Caco-2 (cell line): ENCODE measurements at regions not wholly inside any gene's neighbourhood (a gene's known extent, or its start where the extent isn't known, plus 50 kb on each side); places are given as distances from the start of the nearest gene placed in this dataset.

ENCODE experiments used
- BruUV-seq: library from RNA; stranded (reverse); fragments of 400-500 nt; replicated peaks from 2 replicates; lab custom pipeline; 2021; lab: Mats Ljungman, UMichigan
- CTCF ChIA-PET: fragments of 300-600 bp; sonication (Branson Sonifier 250); formaldehyde crosslinking; loops from one replicate; lab custom pipeline; 2022; ENCODE audit warnings: antibody characterized with exemption; lab: Charles Lee
- POLR2A ChIA-PET: fragments of 300-600 bp; sonication (Branson Sonifier 250); formaldehyde crosslinking; loops from one replicate; lab custom pipeline; 2022; ENCODE audit warnings: antibody characterized with exemption; lab: Charles Lee
- DNase-seq, 2 experiments: peaks; one replicate each; pipeline versions ENCODE4 v3.0.0 to v3.0.0-alpha.2; 2020 to 2022
- H3K27me3 ChIP-seq: replicated peaks from 2 replicates; pipeline ENCODE4 v1.6.0; 2011; ENCODE audit warnings: low read length; ENCODE audit not compliant: control insufficient read depth, insufficient read depth
- H3K36me3 ChIP-seq: 2 replicates; pipeline ENCODE4 v1.5.1; 2011; ENCODE audit warnings: low read length; ENCODE audit not compliant: control insufficient read depth, insufficient read depth
- H3K4me1 ChIP-seq: fragments of 250-450 bp; sonication (Bioruptor Pico); 2 replicates; pipeline ENCODE4 v1.5.1; 2020; ENCODE audit warnings: mild to moderate bottlenecking
- H3K4me3 ChIP-seq: 2 replicates; pipeline ENCODE4 v1.5.1; 2011; ENCODE audit warnings: low read depth, mild to moderate bottlenecking, control low read depth, low read length
- H3K9me3 ChIP-seq: fragments of 250-450 bp; sonication (Bioruptor Pico); 2 replicates; pipeline ENCODE4 v1.5.1; 2020; ENCODE audit warnings: mild to moderate bottlenecking, moderate library complexity
- H3K27ac Mint-ChIP-seq: one replicate; pipeline ENCODE4 v1.8.0; 2022; ENCODE audit warnings: mixed read lengths; ENCODE audit not compliant: unreplicated experiment
- H3K27me3 Mint-ChIP-seq: one replicate; pipeline ENCODE4 v1.8.0; 2022; ENCODE audit warnings: mixed read lengths; ENCODE audit not compliant: insufficient read depth, unreplicated experiment
- H3K36me3 Mint-ChIP-seq: one replicate; pipeline ENCODE4 v1.8.0; 2022; ENCODE audit warnings: mild to moderate bottlenecking, mixed read lengths; ENCODE audit not compliant: insufficient read depth, unreplicated experiment
- H3K4me1 Mint-ChIP-seq: one replicate; pipeline ENCODE4 v1.8.0; 2022; ENCODE audit warnings: low read depth, mixed read lengths; ENCODE audit not compliant: unreplicated experiment
- H3K4me3 Mint-ChIP-seq: one replicate; pipeline ENCODE4 v1.8.0; 2022; ENCODE audit warnings: mild to moderate bottlenecking, moderate library complexity, mixed read lengths; ENCODE audit not compliant: unreplicated experiment
- H3K9me3 Mint-ChIP-seq: one replicate; pipeline ENCODE4 v1.8.0; 2022; ENCODE audit warnings: mixed read lengths; ENCODE audit not compliant: unreplicated experiment
- intact Hi-C: fragments of 100-400 bp; cut with micrococcal nuclease; formaldehyde crosslinking; loops from one replicate; pipeline ENCODE4 v1.10.0; 2022; ENCODE audit not compliant: unreplicated experiment
- TF ChIP-seq, protein P1 (sequence below), 2 experiments: fragments of 200-600 bp in 1 of 2; IDR thresholded peaks; 1 replicate in 1 of 2; 2 replicates in 1 of 2; pipeline versions ENCODE4 v1.5.1 to v1.8.0; 2011 to 2022; ENCODE audit warnings: antibody characterized with exemption in 1 of 2, control low read depth in 1 of 2, inconsistent platforms in 1 of 2, low read depth in 1 of 2, low read length in 1 of 2, mild to moderate bottlenecking in 1 of 2, moderate library complexity in 1 of 2; ENCODE audit not compliant: insufficient read depth in 1 of 2, severe bottlenecking in 1 of 2, unreplicated experiment in 1 of 2

DNA sequence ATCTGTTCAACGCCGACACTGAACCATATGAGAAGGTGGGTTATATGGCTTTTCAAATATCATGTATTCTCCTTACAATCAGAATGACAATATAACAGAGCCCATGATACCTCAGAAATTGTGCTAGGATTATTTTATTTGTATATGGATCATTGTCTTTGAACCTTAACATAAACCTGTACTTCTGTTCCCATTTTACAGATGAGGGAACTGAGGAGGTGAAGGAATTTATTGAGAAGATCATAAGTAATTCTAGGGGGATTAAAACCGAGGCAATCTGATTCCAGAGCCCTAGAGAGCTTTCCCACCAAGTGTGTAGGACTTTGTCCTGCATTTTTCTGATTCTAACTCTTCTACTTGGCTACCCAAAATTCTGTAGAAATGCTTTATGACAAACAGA, 279.8 kb upstream of the FANCL start:
- H3K27ac Mint-ChIP-seq, result no peak overlapping the region
- H3K9me3 Mint-ChIP-seq, result no peaks in the 10 kb centered on the region
- CTCF ChIA-PET, result no interaction called here
- TF ChIP-seq, protein P1, sequence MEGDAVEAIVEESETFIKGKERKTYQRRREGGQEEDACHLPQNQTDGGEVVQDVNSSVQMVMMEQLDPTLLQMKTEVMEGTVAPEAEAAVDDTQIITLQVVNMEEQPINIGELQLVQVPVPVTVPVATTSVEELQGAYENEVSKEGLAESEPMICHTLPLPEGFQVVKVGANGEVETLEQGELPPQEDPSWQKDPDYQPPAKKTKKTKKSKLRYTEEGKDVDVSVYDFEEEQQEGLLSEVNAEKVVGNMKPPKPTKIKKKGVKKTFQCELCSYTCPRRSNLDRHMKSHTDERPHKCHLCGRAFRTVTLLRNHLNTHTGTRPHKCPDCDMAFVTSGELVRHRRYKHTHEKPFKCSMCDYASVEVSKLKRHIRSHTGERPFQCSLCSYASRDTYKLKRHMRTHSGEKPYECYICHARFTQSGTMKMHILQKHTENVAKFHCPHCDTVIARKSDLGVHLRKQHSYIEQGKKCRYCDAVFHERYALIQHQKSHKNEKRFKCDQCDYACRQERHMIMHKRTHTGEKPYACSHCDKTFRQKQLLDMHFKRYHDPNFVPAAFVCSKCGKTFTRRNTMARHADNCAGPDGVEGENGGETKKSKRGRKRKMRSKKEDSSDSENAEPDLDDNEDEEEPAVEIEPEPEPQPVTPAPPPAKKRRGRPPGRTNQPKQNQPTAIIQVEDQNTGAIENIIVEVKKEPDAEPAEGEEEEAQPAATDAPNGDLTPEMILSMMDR (IDR thresholded peaks at IDR 0.05; ENCODE audit: insufficient read depth in 1 of 2, low read depth in 1 of 2, low read length in 1 of 2, severe bottlenecking in 1 of 2, unreplicated experiment in 1 of 2), result no peak
- POLR2A ChIA-PET, result no interaction called here
- H3K36me3 Mint-ChIP-seq, result no peaks in the 10 kb centered on the region
- H3K4me3 Mint-ChIP-seq, result no peak overlapping the region
- no TSS peak for BruUV-seq
- H3K4me1 ChIP-seq, result no peaks in the 10 kb centered on the region
- DNase-seq, result no peak
- no peak overlapping the region for H3K4me3 ChIP-seq
- H3K27me3 Mint-ChIP-seq, result peaks cover 11% of the 10 kb centered on the region
- H3K9me3 ChIP-seq, result no peaks in the 10 kb centered on the region
- no peaks in the 10 kb centered on the region for H3K36me3 ChIP-seq
- H3K27me3 ChIP-seq, result no peaks in the 10 kb centered on the region
- intact Hi-C loops, result no loop called here
- H3K4me1 Mint-ChIP-seq, result no peaks in the 10 kb centered on the region

DNA sequence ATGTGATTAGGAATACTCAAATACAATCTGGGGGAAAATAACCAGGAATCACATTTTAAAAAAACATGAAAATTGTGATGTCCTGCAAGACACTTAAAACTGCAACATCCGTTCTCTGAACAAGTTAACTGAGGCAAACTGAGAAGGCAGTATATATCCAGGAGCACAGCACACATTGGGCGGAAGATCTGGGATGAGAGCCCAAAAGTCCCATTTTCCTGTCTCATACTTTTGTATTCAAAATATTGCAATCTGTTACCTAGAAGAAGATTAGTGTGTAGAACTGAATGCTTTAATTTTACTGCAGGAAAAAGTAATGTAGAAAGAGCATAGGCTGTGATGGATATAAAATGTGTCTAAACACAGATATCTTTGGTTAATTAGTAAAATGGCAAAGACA, 276.8 kb upstream of the FANCL start:
- CTCF ChIA-PET, result no interaction called here
- H3K9me3 ChIP-seq, result no peaks in the 10 kb centered on the region
- POLR2A ChIA-PET, result no interaction called here
- H3K4me3 Mint-ChIP-seq, result no peak overlapping the region
- no peak overlapping the region for H3K27ac Mint-ChIP-seq
- no peak for DNase-seq
- H3K9me3 Mint-ChIP-seq, result no peaks in the 10 kb centered on the region
- H3K4me3 ChIP-seq, result no peak overlapping the region
- H3K36me3 ChIP-seq, result no peaks in the 10 kb centered on the region
- H3K4me1 ChIP-seq, result no peaks in the 10 kb centered on the region
- intact Hi-C loops, result no loop called here
- H3K27me3 ChIP-seq, result no peaks in the 10 kb centered on the region
- TF ChIP-seq, protein P1 (IDR thresholded peaks at IDR 0.05; ENCODE audit: insufficient read depth in 1 of 2, low read depth in 1 of 2, low read length in 1 of 2, severe bottlenecking in 1 of 2, unreplicated experiment in 1 of 2), result no peak
- no peaks in the 10 kb centered on the region for H3K4me1 Mint-ChIP-seq
- peaks cover 7% of the 10 kb centered on the region for H3K27me3 Mint-ChIP-seq
- BruUV-seq, result no TSS peak
- H3K36me3 Mint-ChIP-seq, result no peaks in the 10 kb centered on the region

DNA sequence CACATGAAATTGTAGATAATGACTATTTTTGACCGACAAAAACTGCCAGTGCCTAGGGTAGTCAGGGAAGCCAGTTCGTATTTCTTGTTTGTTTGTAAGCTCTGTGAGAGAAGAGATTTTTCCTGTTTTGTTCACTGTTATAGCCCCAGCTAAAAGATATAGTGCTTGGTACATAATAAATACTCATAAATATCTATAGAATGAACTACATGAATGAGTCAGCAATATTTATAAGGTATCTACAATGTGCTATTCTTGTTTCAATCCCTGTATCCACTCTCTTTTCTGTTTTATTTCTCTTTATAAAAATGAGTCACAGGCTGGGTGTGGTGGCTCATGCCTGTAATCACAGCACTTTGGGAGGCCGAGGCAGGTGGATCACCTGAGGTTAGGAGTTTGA, 275.6 kb upstream of the FANCL start:
- CTCF ChIA-PET, result no interaction called here
- Histone ChIP-seq H3K4me3 (no peak overlapping the region), H3K9me3 (no peaks in the 10 kb centered on the region), H3K4me1 (no peaks in the 10 kb centered on the region), H3K36me3 (no peaks in the 10 kb centered on the region), H3K27me3 (no peaks in the 10 kb centered on the region)
- BruUV-seq, result no TSS peak
- TF ChIP-seq, protein P1 (IDR thresholded peaks at IDR 0.05; ENCODE audit: insufficient read depth in 1 of 2, low read depth in 1 of 2, low read length in 1 of 2, severe bottlenecking in 1 of 2, unreplicated experiment in 1 of 2), result no peak
- H3K27me3 Mint-ChIP-seq, result peaks cover 7% of the 10 kb centered on the region
- no peak overlapping the region for H3K27ac Mint-ChIP-seq
- DNase-seq, result no peak
- intact Hi-C loops, result no loop called here
- H3K36me3 Mint-ChIP-seq, result no peaks in the 10 kb centered on the region
- no peaks in the 10 kb centered on the region for H3K4me1 Mint-ChIP-seq
- no peak overlapping the region for H3K4me3 Mint-ChIP-seq
- POLR2A ChIA-PET, result no interaction called here
- H3K9me3 Mint-ChIP-seq, result no peaks in the 10 kb centered on the region
